ENCODE measurements at regions not wholly inside any gene's neighbourhood (a gene's known extent, or its start where the extent isn't known, plus 50 kb on each side); places are given as distances from the start of the nearest gene placed in this dataset.

GRCh38 chr1:228922722-228923376 is 187.6 kb downstream of the RHOU start:
- no peak for DNase-seq (ENCODE audit: low spot score)
- no peak for TF ChIP-seq CTCF (IDR thresholded peaks at IDR 0.05; ENCODE audit: extremely low read depth, missing control alignments)

GRCh38 chr1:228923973-228924686 is 188.9 kb downstream of the RHOU start:
- no peak for TF ChIP-seq CTCF (IDR thresholded peaks at IDR 0.05; ENCODE audit: extremely low read depth, missing control alignments)
- no peak for DNase-seq (ENCODE audit: low spot score)

GRCh38 chr1:228925691-228926090 is 190.4 kb downstream of the RHOU start:
- TF ChIP-seq CTCF (IDR thresholded peaks at IDR 0.05; ENCODE audit: extremely low read depth, missing control alignments) = no peak

GRCh38 chr1:228927421-228927820 is 192.1 kb downstream of the RHOU start:
- DNase-seq (ENCODE audit: low spot score) = no peak
- no peak for TF ChIP-seq CTCF (IDR thresholded peaks at IDR 0.05; ENCODE audit: extremely low read depth, missing control alignments)

More at GRCh38 chr1:228925691-228926090, 190.4 kb downstream of the RHOU start:
- DNase-seq (ENCODE audit: low spot score) = no peak

GRCh38 chr1:228927946-228928898 is 192.9 kb downstream of the RHOU start:
- peak; percentile 21 for DNase-seq (ENCODE audit: low spot score)
- no peak for TF ChIP-seq CTCF (IDR thresholded peaks at IDR 0.05; ENCODE audit: extremely low read depth, missing control alignments)

- TF ChIP-seq CTCF (IDR thresholded peaks at IDR 0.05; ENCODE audit: extremely low read depth, missing control alignments) = no peak
- DNase-seq (ENCODE audit: low spot score) = no peak
These were observed 194.3 kb downstream of the RHOU start for GRCh38 chr1:228929476-228930027.

Measured in GM20000 (cell line).